GM10248 (cell line): ENCODE measurements at regions not wholly inside any gene's neighbourhood (a gene's known extent, or its start where the extent isn't known, plus 50 kb on each side); places are given as distances from the start of the nearest gene placed in this dataset.

Experiments
- CTCF ChIA-PET: fragments of 300-600 bp; sonication (Branson Sonifier 250); formaldehyde crosslinking; extraction: SDS; loops from one replicate; lab custom pipeline; 2021; ENCODE audit warnings: antibody characterized with exemption; lab: Yijun Ruan, JAX
- POLR2A ChIA-PET: fragments of 350-650 bp; sonication (Branson Sonifier 250); formaldehyde crosslinking; extraction: SDS; loops from one replicate; lab custom pipeline; 2020; ENCODE audit warnings: antibody characterized with exemption; lab: Yijun Ruan, JAX
- DNase-seq: peaks from one replicate; pipeline ENCODE4 v3.0.0; 2012; ENCODE audit errors: extremely low spot score
- CTCF ChIP-seq: IDR thresholded peaks from 2 replicates; pipeline ENCODE4 v1.5.1; 2012; ENCODE audit warnings: mild to moderate bottlenecking, low read depth; ENCODE audit errors: extremely low read depth, missing control alignments, control extremely low read depth

GRCh38 chr7:115526278-115526677 lies 504.3 kb downstream of the TFEC start:
- CTCF ChIA-PET: no interaction called here
- DNase-seq: no peak
- POLR2A ChIA-PET: no interaction called here

GRCh38 chr7:115522174-115522573 lies 508.4 kb downstream of the TFEC start:
- no peak for TF ChIP-seq CTCF
- CTCF ChIA-PET: interaction anchor here (1.2 kb wide), 1 partner anchor 47 kb away, joined by 4 read pairs; no protein-coding TSS in a partner anchor
- DNase-seq: no peak
- POLR2A ChIA-PET: no interaction called here

More at GRCh38 chr7:115526278-115526677, 504.3 kb downstream of the TFEC start:
- no peak for TF ChIP-seq CTCF

GRCh38 chr7:115516341-115516740 lies 514.2 kb downstream of the TFEC start:
- POLR2A ChIA-PET: no interaction called here
- CTCF ChIA-PET: no interaction called here
- no peak for TF ChIP-seq CTCF
- no peak for DNase-seq

DNA sequence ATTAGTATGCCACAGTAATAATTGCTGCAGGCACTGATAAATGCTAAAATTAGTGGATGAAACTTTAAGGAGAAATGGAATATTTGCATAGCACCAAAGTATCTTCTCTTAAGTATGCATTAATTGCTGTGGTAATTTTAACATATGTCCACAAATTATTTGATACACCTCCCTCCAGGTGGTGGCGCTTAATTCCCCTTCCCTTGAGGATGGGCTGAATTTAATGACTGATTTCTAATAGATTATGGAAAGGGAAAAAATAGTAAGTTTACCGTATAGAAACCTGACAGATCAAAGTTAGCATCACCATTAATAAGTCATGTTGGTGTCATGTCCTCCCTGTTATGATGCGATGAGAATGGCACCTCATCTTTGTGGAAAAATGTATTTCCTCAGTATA lies 519.2 kb downstream of the TFEC start:
- no peak for DNase-seq
- ChIA-PET POLR2A (no interaction called here), CTCF (no interaction called here)
- no peak for TF ChIP-seq CTCF

DNA sequence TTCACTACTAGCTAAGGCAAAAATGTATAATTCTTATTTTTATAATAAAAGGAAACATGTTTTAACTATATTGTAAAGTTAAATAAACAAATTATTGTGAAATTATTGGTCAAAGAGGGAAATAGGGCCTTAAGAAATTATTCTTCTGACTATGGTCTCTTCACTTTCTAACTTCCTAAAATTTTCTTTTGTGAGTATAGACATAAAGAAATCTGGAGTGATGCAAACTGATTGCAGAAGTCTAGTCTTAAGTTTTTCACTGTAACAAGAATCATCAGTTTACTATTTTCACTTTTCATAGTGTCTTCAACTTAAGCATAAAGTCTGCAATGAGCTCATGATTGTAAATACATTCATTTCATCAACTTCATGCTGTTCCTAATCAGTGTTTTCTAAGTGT lies 525.4 kb downstream of the TFEC start:
- no peak for DNase-seq
- ChIA-PET CTCF (interaction anchor here (1.0 to 1.8 kb wide), 2 partner anchors 15 to 37 kb away, joined by 4 to 6 read pairs; no protein-coding TSS in a partner anchor), POLR2A (no interaction called here)
- no peak for TF ChIP-seq CTCF

DNA sequence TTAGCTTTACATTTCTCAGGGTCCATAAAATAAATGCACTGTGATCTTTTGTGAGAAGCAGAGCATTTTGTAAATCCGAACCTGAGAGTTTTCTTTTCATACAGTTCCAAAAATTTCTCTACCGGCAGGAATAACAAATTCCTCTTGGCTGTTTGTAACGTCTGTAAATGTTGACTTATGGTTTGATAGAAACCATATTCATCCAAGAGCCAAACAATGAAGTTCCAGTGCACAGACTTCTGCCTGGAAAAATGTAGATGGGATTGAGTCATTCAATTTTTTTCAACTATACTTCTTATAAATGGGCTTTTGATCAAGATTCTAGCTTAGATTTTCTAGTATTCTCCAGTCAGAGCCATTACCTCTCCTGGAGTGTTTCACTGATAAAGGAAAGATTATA lies 530.6 kb downstream of the TFEC start:
- no peak for DNase-seq
- ChIA-PET POLR2A (no interaction called here), CTCF (interaction anchor here (1.1 kb wide), 1 partner anchor 15 kb away, joined by 3 read pairs; no protein-coding TSS in a partner anchor)
- TF ChIP-seq CTCF: no peak
